ENCODE measurements at regions not wholly inside any gene's neighbourhood (a gene's known extent, or its start where the extent isn't known, plus 50 kb on each side); places are given as distances from the start of the nearest gene placed in this dataset.

DNA sequence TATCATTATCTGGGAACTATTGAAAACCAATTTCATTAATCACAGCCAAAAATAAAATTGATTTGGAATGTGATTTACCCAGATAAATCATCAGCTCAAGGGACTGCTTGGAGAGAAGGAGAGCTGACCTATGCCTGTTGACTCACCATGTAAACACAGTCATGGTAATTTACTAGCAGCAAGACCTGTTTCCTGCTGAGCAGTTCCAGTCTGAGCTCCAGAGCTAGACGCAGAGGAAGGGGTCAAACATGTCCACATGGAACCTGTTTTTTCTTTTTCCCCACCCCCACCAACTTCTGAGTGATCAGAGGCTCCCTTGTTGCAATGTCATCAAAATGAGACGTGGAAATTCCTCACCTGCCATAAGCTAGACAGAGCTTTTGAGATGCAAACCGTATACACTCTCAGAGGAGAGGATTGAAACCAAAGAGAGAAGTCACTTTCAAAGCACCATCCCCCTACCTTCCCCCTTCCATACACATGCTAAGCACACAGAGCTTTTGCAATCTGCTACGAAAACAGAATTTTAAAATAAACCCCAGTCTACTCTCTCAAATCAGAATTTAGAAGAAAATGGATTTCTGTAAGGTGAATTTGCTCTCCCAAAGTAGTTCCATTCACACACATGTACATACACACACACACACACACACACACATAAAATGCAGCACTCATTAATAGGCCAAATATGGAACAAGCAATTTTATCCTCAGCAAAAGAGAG is 55.9 kb upstream of the PTGFRN start:
- 27% methylated on average over 4 of the region's 4 CpGs for WGBS
- no peak overlapping the region for H3K9ac ChIP-seq (ENCODE audit: low read depth in 1 of 2, low read length in 2 of 2)
- no peak overlapping the region for H3K4me3 ChIP-seq (ENCODE audit: low read depth in 1 of 3, low read length in 3 of 3)
- no peak overlapping the region for H3K27ac ChIP-seq (ENCODE audit: low read depth in 1 of 2, low read length in 2 of 2)
- H3K27me3 ChIP-seq (ENCODE audit: control insufficient read depth in 4 of 4, insufficient read depth in 4 of 4, low read length in 3 of 4) = no peaks in the 10 kb centered on the region
- TF ChIP-seq YY1 (IDR thresholded peaks at IDR 0.05) = peak; percentile 10
- peak in 1 of 2 donors; percentile 28 for TF ChIP-seq RAD21 (IDR thresholded peaks at IDR 0.05)
- TF ChIP-seq FOXA2 (IDR thresholded peaks at IDR 0.05) = peak; percentile 88
- peak; percentile 73 for TF ChIP-seq ATF3 (IDR thresholded peaks at IDR 0.05)
- TF ChIP-seq NR2F2 (IDR thresholded peaks at IDR 0.05) = no peak
- TF ChIP-seq RXRA (IDR thresholded peaks at IDR 0.05) = peak; percentile 19 to 36
- TF ChIP-seq HNF4G (IDR thresholded peaks at IDR 0.05) = no peak
- TF ChIP-seq JUND (IDR thresholded peaks at IDR 0.05) = peak; percentile 91 to 92
- TF ChIP-seq EGR1 (IDR thresholded peaks at IDR 0.05; ENCODE audit: low read depth in 2 of 2) = no peak
- no peak for TF ChIP-seq MAX (IDR thresholded peaks at IDR 0.05)
- peak; percentile 51 to 58 for TF ChIP-seq HNF4A (conservative IDR thresholded peaks at IDR 0.05)
- peak; percentile 24 for TF ChIP-seq REST (IDR thresholded peaks at IDR 0.05)
- peak; percentile 77 for TF ChIP-seq SP1 (IDR thresholded peaks at IDR 0.05)
- TF ChIP-seq FOXA1 (IDR thresholded peaks at IDR 0.05) = peak; percentile 0
- H3K9me3 ChIP-seq (ENCODE audit: control insufficient read depth in 4 of 4, low read length in 3 of 4) = no peaks in the 10 kb centered on the region
- H3K4me1 ChIP-seq (ENCODE audit: control insufficient read depth in 4 of 4, insufficient read depth in 4 of 4, low read length in 3 of 4) = peaks cover 0 to 4% (median 0%) of the 10 kb centered on the region in 4 donors
- no peak for DNase-seq (ENCODE audit: low spot score)
- no peaks in the 10 kb centered on the region for H3K36me3 ChIP-seq (ENCODE audit: control insufficient read depth in 4 of 4, insufficient read depth in 3 of 4, low read depth in 1 of 4, low read length in 3 of 4)

DNA sequence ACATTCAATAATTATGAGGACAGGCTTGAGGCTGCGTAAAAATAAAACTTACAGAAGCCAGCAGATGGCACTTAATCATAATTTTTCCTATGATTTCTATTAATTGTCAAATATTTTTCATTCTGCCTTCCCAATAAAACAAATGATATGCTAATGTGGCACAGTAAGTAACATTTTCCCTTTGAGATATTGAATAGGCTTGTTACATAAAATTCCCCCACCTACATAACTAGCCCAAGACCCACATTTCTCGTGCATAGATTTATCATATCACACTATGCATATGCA is 55.4 kb upstream of the PTGFRN start:
- WGBS = 87% methylated on average over 2 of the region's 2 CpGs
- no peaks in the 10 kb centered on the region for H3K27me3 ChIP-seq (ENCODE audit: control insufficient read depth in 4 of 4, insufficient read depth in 4 of 4, low read length in 3 of 4)
- no peaks in the 10 kb centered on the region for H3K9me3 ChIP-seq (ENCODE audit: control insufficient read depth in 4 of 4, low read length in 3 of 4)
- H3K9ac ChIP-seq (ENCODE audit: low read depth in 1 of 2, low read length in 2 of 2) = no peak overlapping the region
- H3K4me1 ChIP-seq (ENCODE audit: control insufficient read depth in 4 of 4, insufficient read depth in 4 of 4, low read length in 3 of 4) = peaks cover 0 to 4% (median 0%) of the 10 kb centered on the region in 4 donors
- DNase-seq (ENCODE audit: low spot score) = no peak
- no peak overlapping the region for H3K27ac ChIP-seq (ENCODE audit: low read depth in 1 of 2, low read length in 2 of 2)
- TF ChIP-seq GABPA (IDR thresholded peaks at IDR 0.05 in 1 of 2, conservative IDR thresholded peaks at IDR 0.05 in 1 of 2) (no peak), RAD21 (IDR thresholded peaks at IDR 0.05) (peak; percentile 20 to 33)
- H3K36me3 ChIP-seq (ENCODE audit: control insufficient read depth in 4 of 4, insufficient read depth in 3 of 4, low read depth in 1 of 4, low read length in 3 of 4) = no peaks in the 10 kb centered on the region
- no peak overlapping the region for H3K4me3 ChIP-seq (ENCODE audit: low read depth in 1 of 3, low read length in 3 of 3)

DNA sequence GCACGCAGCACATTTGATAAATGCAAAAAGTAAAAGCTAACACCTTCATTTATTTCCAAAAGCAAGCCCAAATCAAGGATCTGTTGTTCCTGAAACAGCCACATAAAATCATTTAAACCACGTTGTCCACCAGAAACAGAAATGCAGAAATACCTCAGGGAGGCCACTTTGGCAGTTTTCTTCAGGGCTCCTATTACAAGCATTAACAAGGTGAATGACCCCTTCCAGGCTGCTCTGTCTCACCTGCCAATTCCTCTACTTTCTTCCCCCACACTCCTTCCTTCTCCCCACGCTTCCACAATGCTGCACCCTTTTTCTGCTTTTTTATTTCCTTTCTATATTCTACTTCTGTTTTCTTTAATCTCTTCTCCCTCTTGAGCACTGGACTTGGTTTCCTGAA is 55.0 kb upstream of the PTGFRN start:
- TF ChIP-seq CTCF (IDR thresholded peaks at IDR 0.05; ENCODE audit: low read depth, low read length, missing input control) (no peak), EGR1 (IDR thresholded peaks at IDR 0.05; ENCODE audit: low read depth in 2 of 2) (no peak), GABPA (IDR thresholded peaks at IDR 0.05 in 1 of 2, conservative IDR thresholded peaks at IDR 0.05 in 1 of 2) (no peak), FOXA2 (IDR thresholded peaks at IDR 0.05) (no peak), NR2F2 (IDR thresholded peaks at IDR 0.05) (no peak), YY1 (IDR thresholded peaks at IDR 0.05) (no peak), HNF4A (conservative IDR thresholded peaks at IDR 0.05) (no peak), HNF4G (IDR thresholded peaks at IDR 0.05) (no peak), SP1 (IDR thresholded peaks at IDR 0.05) (no peak), MAX (IDR thresholded peaks at IDR 0.05) (no peak), FOXA1 (IDR thresholded peaks at IDR 0.05) (no peak), RAD21 (IDR thresholded peaks at IDR 0.05) (no peak), TAF1 (conservative IDR thresholded peaks at IDR 0.05) (no peak), JUND (IDR thresholded peaks at IDR 0.05) (no peak), ATF3 (IDR thresholded peaks at IDR 0.05) (no peak), RXRA (IDR thresholded peaks at IDR 0.05) (no peak)
- TF ChIP-seq, protein P1, sequence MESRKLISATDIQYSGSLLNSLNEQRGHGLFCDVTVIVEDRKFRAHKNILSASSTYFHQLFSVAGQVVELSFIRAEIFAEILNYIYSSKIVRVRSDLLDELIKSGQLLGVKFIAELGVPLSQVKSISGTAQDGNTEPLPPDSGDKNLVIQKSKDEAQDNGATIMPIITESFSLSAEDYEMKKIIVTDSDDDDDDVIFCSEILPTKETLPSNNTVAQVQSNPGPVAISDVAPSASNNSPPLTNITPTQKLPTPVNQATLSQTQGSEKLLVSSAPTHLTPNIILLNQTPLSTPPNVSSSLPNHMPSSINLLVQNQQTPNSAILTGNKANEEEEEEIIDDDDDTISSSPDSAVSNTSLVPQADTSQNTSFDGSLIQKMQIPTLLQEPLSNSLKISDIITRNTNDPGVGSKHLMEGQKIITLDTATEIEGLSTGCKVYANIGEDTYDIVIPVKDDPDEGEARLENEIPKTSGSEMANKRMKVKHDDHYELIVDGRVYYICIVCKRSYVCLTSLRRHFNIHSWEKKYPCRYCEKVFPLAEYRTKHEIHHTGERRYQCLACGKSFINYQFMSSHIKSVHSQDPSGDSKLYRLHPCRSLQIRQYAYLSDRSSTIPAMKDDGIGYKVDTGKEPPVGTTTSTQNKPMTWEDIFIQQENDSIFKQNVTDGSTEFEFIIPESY (IDR thresholded peaks at IDR 0.05) = no peak
- Histone ChIP-seq H3K27me3 (ENCODE audit: control insufficient read depth in 4 of 4, insufficient read depth in 4 of 4, low read length in 3 of 4) (no peaks in the 10 kb centered on the region), H3K9ac (ENCODE audit: low read depth in 1 of 2, low read length in 2 of 2) (no peak overlapping the region), H3K9me3 (ENCODE audit: control insufficient read depth in 4 of 4, low read length in 3 of 4) (no peaks in the 10 kb centered on the region), H3K36me3 (ENCODE audit: control insufficient read depth in 4 of 4, insufficient read depth in 3 of 4, low read depth in 1 of 4, low read length in 3 of 4) (no peaks in the 10 kb centered on the region), H3K4me3 (ENCODE audit: low read depth in 1 of 3, low read length in 3 of 3) (no peak overlapping the region), H3K4me1 (ENCODE audit: control insufficient read depth in 4 of 4, insufficient read depth in 4 of 4, low read length in 3 of 4) (peaks cover 0 to 4% (median 0%) of the 10 kb centered on the region in 4 donors), H3K27ac (ENCODE audit: low read depth in 1 of 2, low read length in 2 of 2) (no peak overlapping the region)
- no peak for DNase-seq (ENCODE audit: low spot score)
- 68% methylated on average over 3 of the region's 3 CpGs for WGBS
